Stomach (tissue), 4 donors: ENCODE measurements at regions not wholly inside any gene's neighbourhood (a gene's known extent, or its start where the extent isn't known, plus 50 kb on each side); places are given as distances from the start of the nearest gene placed in this dataset.

Experiments
- POLR2A ChIP-seq, 4 donors: fragments of 450-650 bp; IDR thresholded peaks; one replicate each; pipeline ENCODE4 v1.6.1; 2016; ENCODE audit warnings: antibody characterized with exemption in 4 of 4, control low read depth in 2 of 4, mild to moderate bottlenecking in 1 of 4, moderate library complexity in 1 of 4
- POLR2AphosphoS5 ChIP-seq, 3 donors: sonication (generic); formaldehyde crosslinking; IDR thresholded peaks; one replicate each; pipeline ENCODE4 v1.6.1; 2016; ENCODE audit warnings: antibody characterized with exemption in 3 of 3
- TF ChIP-seq, protein P1 (sequence below), 7 experiments: fragments of 450-650 bp in 4 of 7; fragments of 200-600 bp in 3 of 7; sonication (generic) in 3 of 7; IDR thresholded peaks; one replicate each; pipeline ENCODE4 v1.5.1; 2016 to 2019; ENCODE audit warnings: antibody characterized with exemption in 7 of 7, control low read depth in 2 of 7, mild to moderate bottlenecking in 1 of 7

GRCh38 chr1:30196872-30197638, 526.3 kb downstream of the MATN1 start:
- TF ChIP-seq, protein P1, sequence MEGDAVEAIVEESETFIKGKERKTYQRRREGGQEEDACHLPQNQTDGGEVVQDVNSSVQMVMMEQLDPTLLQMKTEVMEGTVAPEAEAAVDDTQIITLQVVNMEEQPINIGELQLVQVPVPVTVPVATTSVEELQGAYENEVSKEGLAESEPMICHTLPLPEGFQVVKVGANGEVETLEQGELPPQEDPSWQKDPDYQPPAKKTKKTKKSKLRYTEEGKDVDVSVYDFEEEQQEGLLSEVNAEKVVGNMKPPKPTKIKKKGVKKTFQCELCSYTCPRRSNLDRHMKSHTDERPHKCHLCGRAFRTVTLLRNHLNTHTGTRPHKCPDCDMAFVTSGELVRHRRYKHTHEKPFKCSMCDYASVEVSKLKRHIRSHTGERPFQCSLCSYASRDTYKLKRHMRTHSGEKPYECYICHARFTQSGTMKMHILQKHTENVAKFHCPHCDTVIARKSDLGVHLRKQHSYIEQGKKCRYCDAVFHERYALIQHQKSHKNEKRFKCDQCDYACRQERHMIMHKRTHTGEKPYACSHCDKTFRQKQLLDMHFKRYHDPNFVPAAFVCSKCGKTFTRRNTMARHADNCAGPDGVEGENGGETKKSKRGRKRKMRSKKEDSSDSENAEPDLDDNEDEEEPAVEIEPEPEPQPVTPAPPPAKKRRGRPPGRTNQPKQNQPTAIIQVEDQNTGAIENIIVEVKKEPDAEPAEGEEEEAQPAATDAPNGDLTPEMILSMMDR (IDR thresholded peaks at IDR 0.05): no peak
- TF ChIP-seq POLR2AphosphoS5 (IDR thresholded peaks at IDR 0.05) (no peak), POLR2A (IDR thresholded peaks at IDR 0.05) (no peak)
